Adipocyte (in vitro differentiated cells): ENCODE measurements at regions not wholly inside any gene's neighbourhood (a gene's known extent, or its start where the extent isn't known, plus 50 kb on each side); places are given as distances from the start of the nearest gene placed in this dataset.

Experiments used
- DNase-seq: peaks from one replicate; pipeline ENCODE4 v3.0.0-alpha.2; 2015; ENCODE audit warnings: low read depth
- H3K27me3 ChIP-seq: replicated peaks from 2 replicates; pipeline ENCODE4 v1.7.0; 2013; ENCODE audit warnings: mild to moderate bottlenecking, low read length, moderate library complexity; ENCODE audit not compliant: control insufficient read depth, insufficient read depth
- H3K36me3 ChIP-seq: 2 replicates; pipeline ENCODE4 v1.7.0; 2013; ENCODE audit warnings: low read length, mild to moderate bottlenecking, moderate library complexity; ENCODE audit not compliant: control insufficient read depth, insufficient read depth, severe bottlenecking
- H3K4me1 ChIP-seq: 2 replicates; pipeline ENCODE4 v1.7.0; 2013; ENCODE audit warnings: mild to moderate bottlenecking, low read length, moderate library complexity; ENCODE audit not compliant: control insufficient read depth, insufficient read depth
- H3K4me3 ChIP-seq: 2 replicates; pipeline ENCODE4 v1.7.0; 2013; ENCODE audit warnings: mild to moderate bottlenecking, low read length, moderate library complexity
- H3K9ac ChIP-seq: 2 replicates; pipeline ENCODE4 v1.7.0; 2013; ENCODE audit warnings: mild to moderate bottlenecking, low read length, moderate library complexity
- H3K9me3 ChIP-seq: 2 replicates; pipeline ENCODE4 v1.7.0; 2013; ENCODE audit warnings: mild to moderate bottlenecking, low read length, moderate library complexity; ENCODE audit not compliant: control insufficient read depth

- H3K9me3 ChIP-seq, result no peaks in the 10 kb centered on the region
Measured at GRCh38 chr5:146940295-146940694, 61.7 kb upstream of the PPP2R2B start.

GRCh38 chr5:146944019-146944418, 65.5 kb upstream of the PPP2R2B start:
- Histone ChIP-seq H3K4me3 (no peak overlapping the region), H3K36me3 (no peaks in the 10 kb centered on the region)

More at GRCh38 chr5:146940295-146940694, 61.7 kb upstream of the PPP2R2B start:
- no peak overlapping the region for H3K9ac ChIP-seq
- H3K27me3 ChIP-seq, result no peaks in the 10 kb centered on the region
- H3K36me3 ChIP-seq, result no peaks in the 10 kb centered on the region
- DNase-seq, result no peak
- no peaks in the 10 kb centered on the region for H3K4me1 ChIP-seq
- H3K4me3 ChIP-seq, result no peak overlapping the region

DNA sequence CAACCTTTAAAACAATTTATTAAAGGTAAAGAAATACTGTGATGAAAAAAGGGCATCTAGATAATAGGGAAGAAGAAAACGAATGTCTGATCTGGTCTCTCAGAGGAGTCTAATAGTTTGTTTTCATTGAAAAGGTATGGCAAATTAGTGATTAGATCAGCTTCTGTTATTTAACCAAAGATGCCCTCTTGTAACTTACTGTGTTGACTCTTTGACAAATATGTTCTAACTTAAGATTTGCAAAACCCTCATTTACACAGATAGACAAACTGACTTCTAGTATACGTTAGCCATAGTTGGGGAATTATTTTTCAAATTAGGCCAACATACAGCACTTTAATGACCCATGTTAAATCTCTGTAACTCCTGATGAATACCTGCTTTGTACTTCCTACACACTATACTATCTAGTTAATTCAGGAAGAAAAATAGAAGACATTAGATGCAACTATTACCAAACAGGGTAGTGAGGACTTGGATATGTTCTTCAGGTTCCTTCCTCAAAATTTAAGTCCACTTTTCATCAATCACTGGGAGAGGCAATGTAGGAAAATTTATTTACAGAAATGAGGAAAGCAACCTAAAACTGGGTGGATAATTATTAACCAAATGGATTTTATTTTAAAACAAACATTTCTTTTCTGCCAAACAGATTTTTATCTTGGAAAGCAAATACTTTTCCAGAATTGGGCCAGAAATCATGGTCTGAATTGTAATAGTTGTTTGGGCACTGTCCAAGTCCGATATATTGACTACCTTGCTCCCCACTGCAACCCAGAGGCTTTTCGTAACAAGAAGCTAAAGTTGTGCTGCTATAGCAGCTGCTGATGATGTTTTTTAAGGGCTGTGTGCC, 66.4 kb upstream of the PPP2R2B start:
- Histone ChIP-seq H3K4me1 (no peaks in the 10 kb centered on the region), H3K36me3 (no peaks in the 10 kb centered on the region), H3K9ac (no peak overlapping the region), H3K4me3 (no peak overlapping the region), H3K27me3 (no peaks in the 10 kb centered on the region), H3K9me3 (no peaks in the 10 kb centered on the region)
- no peak for DNase-seq

More at GRCh38 chr5:146944019-146944418, 65.5 kb upstream of the PPP2R2B start:
- DNase-seq, result no peak
- Histone ChIP-seq H3K9me3 (no peaks in the 10 kb centered on the region), H3K27me3 (no peaks in the 10 kb centered on the region), H3K4me1 (no peaks in the 10 kb centered on the region), H3K9ac (no peak overlapping the region)

GRCh38 chr5:146945617-146946084, 67.1 kb upstream of the PPP2R2B start:
- no peaks in the 10 kb centered on the region for H3K27me3 ChIP-seq
- no peaks in the 10 kb centered on the region for H3K36me3 ChIP-seq
- no peak for DNase-seq
- no peaks in the 10 kb centered on the region for H3K9me3 ChIP-seq
- H3K9ac ChIP-seq, result no peak overlapping the region
- H3K4me1 ChIP-seq, result no peaks in the 10 kb centered on the region
- H3K4me3 ChIP-seq, result no peak overlapping the region

- peak; percentile 33 for DNase-seq
- H3K4me1 ChIP-seq, result no peaks in the 10 kb centered on the region
- H3K9me3 ChIP-seq, result no peaks in the 10 kb centered on the region
- no peak overlapping the region for H3K9ac ChIP-seq
- H3K27me3 ChIP-seq, result no peaks in the 10 kb centered on the region
- H3K36me3 ChIP-seq, result no peaks in the 10 kb centered on the region
- H3K4me3 ChIP-seq, result no peak overlapping the region
Measured at GRCh38 chr5:146947181-146947941, 68.8 kb upstream of the PPP2R2B start.

- Histone ChIP-seq H3K9ac (no peak overlapping the region), H3K36me3 (no peaks in the 10 kb centered on the region), H3K9me3 (no peaks in the 10 kb centered on the region), H3K4me1 (no peaks in the 10 kb centered on the region), H3K4me3 (no peak overlapping the region), H3K27me3 (no peaks in the 10 kb centered on the region)
- DNase-seq, result no peak
Measured at GRCh38 chr5:146948666-146949065, 70.1 kb upstream of the PPP2R2B start.

- Histone ChIP-seq H3K27me3 (no peaks in the 10 kb centered on the region), H3K9ac (no peak overlapping the region), H3K4me3 (no peak overlapping the region), H3K4me1 (no peaks in the 10 kb centered on the region), H3K9me3 (no peaks in the 10 kb centered on the region), H3K36me3 (no peaks in the 10 kb centered on the region)
- DNase-seq, result no peak
Measured at GRCh38 chr5:146952168-146952567, 73.6 kb upstream of the PPP2R2B start.

DNA sequence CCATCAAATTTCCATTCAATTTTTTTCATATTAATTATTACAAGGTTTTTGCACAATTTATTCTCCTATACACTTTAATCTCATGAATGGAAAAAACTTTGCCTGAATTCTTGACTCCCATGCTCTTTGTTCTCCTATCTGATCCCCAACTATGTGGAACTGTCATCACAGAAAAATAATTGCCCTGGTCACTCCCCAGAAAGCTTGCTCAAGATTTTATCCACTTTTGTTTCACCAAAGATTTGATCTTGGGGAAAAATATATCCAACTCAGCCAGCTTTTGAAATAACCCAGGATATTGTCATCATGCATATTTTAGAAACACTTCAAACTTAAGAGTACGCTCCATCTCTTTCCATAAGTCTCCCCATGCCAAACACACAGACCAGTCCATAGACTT, 77.7 kb upstream of the PPP2R2B start:
- Histone ChIP-seq H3K4me1 (no peaks in the 10 kb centered on the region), H3K36me3 (no peaks in the 10 kb centered on the region), H3K27me3 (no peaks in the 10 kb centered on the region), H3K9ac (no peak overlapping the region), H3K4me3 (no peak overlapping the region), H3K9me3 (no peaks in the 10 kb centered on the region)
- DNase-seq, result no peak

DNA sequence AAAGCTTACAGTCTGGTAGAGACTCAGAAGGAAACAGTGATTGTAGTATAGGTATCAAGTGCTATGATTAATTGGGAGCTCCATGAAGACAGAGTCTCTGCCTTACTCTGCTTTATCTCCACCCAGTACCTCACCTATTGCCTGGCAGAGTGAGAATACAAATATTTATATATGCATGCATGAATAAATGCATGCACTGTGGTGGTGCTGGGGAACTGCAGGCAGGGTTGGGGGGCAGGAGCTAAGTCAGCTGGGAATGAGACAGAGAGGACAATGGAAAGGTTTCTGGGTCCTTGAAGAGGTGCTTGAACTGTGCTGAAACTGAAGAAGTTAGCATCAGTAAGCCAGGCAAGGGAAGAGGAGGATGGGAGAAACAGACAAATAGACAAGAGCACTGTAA, 80.8 kb upstream of the PPP2R2B start:
- no peak for DNase-seq
- H3K4me1 ChIP-seq, result peaks cover 8% of the 10 kb centered on the region
- H3K27me3 ChIP-seq, result no peaks in the 10 kb centered on the region
- H3K4me3 ChIP-seq, result no peak overlapping the region
- H3K9me3 ChIP-seq, result no peaks in the 10 kb centered on the region
- no peak overlapping the region for H3K9ac ChIP-seq
- no peaks in the 10 kb centered on the region for H3K36me3 ChIP-seq

DNA sequence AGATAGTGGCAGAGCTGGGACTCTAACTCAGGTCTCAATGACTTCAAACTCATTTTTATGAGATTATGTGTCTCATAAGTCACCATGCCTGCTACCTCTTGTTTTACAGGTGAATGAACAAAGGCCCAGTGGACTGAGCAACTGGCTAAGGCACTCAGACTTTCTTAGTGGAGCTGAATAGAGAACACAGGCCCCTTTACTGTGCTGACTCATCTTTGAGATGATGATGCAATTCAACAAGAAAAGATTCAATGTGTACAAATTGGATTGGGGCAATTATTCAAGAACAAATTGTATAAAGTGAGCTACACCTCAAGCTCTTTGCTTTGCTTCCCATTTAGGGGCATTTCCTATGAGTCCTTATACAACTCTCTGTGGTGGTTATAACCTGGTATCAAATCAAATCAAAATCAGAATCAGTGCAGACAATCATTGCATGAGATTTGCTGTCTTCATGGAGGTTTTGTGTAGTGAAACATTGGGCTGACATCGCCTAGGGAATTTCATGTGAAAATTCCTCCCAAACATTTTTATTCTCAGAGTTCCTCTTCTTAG, 84.3 kb upstream of the PPP2R2B start:
- no peaks in the 10 kb centered on the region for H3K36me3 ChIP-seq
- DNase-seq, result peak; percentile 57
- H3K4me1 ChIP-seq, result peaks cover 16% of the 10 kb centered on the region
- no peaks in the 10 kb centered on the region for H3K27me3 ChIP-seq
- no peak overlapping the region for H3K4me3 ChIP-seq
- H3K9me3 ChIP-seq, result no peaks in the 10 kb centered on the region
- H3K9ac ChIP-seq, result no peak overlapping the region
